GM12891 (cell line): ENCODE measurements at regions not wholly inside any gene's neighbourhood (a gene's known extent, or its start where the extent isn't known, plus 50 kb on each side); places are given as distances from the start of the nearest gene placed in this dataset.

ENCODE experiments used
- POLR2A ChIP-seq: IDR thresholded peaks from 2 replicates; pipeline ENCODE4 v1.6.1; 2011; ENCODE audit warnings: low read depth, low read length, control low read depth
- POLR2AphosphoS5 ChIP-seq: IDR thresholded peaks from 2 replicates; pipeline ENCODE4 v1.6.1; 2011; ENCODE audit warnings: low read depth, low read length, control low read depth

DNA sequence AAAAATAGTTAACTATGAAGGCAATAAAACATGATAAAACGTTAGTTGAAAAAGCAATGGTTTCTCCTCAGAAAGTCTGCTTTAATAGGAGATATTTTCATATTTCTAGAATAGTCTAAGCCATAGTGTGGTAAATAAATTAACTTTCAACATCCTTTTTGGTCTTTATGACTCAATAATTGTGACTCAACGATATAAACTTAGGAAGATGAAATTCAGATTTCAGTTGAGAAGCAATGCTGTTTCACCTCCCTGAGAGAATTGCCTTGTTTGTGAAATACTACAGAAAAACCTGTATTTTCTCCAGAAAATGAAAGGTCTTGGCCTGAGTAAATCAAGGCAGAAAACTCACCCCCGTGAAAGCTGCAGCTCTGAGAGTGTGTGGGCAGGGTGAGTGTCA lies 166.9 kb downstream of the ETAA1 start:
- TF ChIP-seq POLR2AphosphoS5 (no peak), POLR2A (no peak)
